Ishikawa (cell line): ENCODE measurements at regions not wholly inside any gene's neighbourhood (a gene's known extent, or its start where the extent isn't known, plus 50 kb on each side); places are given as distances from the start of the nearest gene placed in this dataset.

ENCODE experiments used
- CEBPB ChIP-seq: IDR thresholded peaks from 2 replicates; pipeline ENCODE4 v1.6.1; 2012
- CREB1 ChIP-seq: IDR thresholded peaks from 2 replicates; pipeline ENCODE4 v1.6.1; 2012; ENCODE audit warnings: low read depth
- EGR1 ChIP-seq: IDR thresholded peaks from 2 replicates; pipeline ENCODE4 v1.6.1; 2012
- EP300 ChIP-seq: IDR thresholded peaks from 2 replicates; pipeline ENCODE4 v1.6.1; 2012; ENCODE audit warnings: borderline replicate concordance
- FOXM1 ChIP-seq: IDR thresholded peaks from 2 replicates; pipeline ENCODE4 v1.6.1; 2012; ENCODE audit warnings: low read depth, borderline replicate concordance
- NFIC ChIP-seq: IDR thresholded peaks from 2 replicates; pipeline ENCODE4 v1.6.1; 2012
- RAD21 ChIP-seq: IDR thresholded peaks from 2 replicates; pipeline ENCODE4 v1.6.1; 2012; ENCODE audit warnings: low read depth
- TAF1 ChIP-seq: IDR thresholded peaks from 2 replicates; pipeline ENCODE4 v1.6.1; 2012; ENCODE audit warnings: low read depth, mild to moderate bottlenecking
- TCF12 ChIP-seq: IDR thresholded peaks from 2 replicates; pipeline ENCODE4 v1.6.1; 2012; ENCODE audit warnings: low read depth
- TEAD4 ChIP-seq: IDR thresholded peaks from 2 replicates; pipeline ENCODE4 v1.6.1; 2012
- YY1 ChIP-seq: IDR thresholded peaks from 2 replicates; pipeline ENCODE4 v1.6.1; 2012; ENCODE audit warnings: low read depth
- ZBTB7A ChIP-seq: IDR thresholded peaks from 2 replicates; pipeline ENCODE4 v1.6.1; 2012; ENCODE audit warnings: low read depth
- TF ChIP-seq, protein P1 (sequence below): IDR thresholded peaks from 2 replicates; pipeline ENCODE4 v1.6.1; 2012
- TF ChIP-seq, protein P2 (sequence below): IDR thresholded peaks from 2 replicates; pipeline ENCODE4 v1.6.1; 2012; ENCODE audit warnings: low read depth, mild to moderate bottlenecking
- TF ChIP-seq, protein P3 (sequence below): IDR thresholded peaks from 2 replicates; pipeline ENCODE4 v1.6.1; 2012

DNA sequence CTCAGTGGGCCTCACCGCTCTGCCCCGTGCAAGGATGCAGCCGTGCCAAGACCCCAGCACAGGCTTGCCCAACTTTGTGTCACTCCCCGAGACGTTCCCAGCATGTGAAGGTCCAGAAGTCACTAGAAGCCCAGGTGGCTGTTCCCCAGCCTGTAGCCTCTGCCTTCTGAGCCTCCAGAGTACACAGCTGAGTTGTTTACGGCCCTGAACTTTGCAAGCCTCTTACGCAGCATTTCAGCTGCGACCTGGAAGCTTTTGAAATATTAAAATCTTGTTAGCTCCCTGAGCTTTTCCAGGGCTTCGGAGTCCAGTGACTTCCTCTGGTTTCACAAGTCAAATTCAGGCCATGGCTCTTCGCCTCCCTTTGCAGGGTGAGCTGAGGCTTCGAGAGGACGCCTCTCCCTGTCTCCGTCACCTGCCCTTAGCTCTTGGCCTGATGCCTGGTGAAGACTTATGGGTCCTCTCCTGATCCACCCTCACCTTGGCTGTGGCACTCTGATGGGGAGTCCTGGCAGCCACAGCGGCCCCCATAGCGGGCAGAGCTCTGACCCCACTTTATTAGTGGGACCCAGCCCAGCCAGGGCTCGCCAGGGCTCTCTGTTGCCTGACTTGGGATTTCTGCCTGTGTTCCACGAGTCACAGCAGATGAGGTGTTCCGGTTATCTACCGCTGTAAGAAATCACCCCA, 76.5 kb upstream of the HPCAL1 start:
- TF ChIP-seq, protein P1, sequence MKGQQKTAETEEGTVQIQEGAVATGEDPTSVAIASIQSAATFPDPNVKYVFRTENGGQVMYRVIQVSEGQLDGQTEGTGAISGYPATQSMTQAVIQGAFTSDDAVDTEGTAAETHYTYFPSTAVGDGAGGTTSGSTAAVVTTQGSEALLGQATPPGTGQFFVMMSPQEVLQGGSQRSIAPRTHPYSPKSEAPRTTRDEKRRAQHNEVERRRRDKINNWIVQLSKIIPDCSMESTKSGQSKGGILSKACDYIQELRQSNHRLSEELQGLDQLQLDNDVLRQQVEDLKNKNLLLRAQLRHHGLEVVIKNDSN = no peak
- no peak for TF ChIP-seq EGR1
- no peak for TF ChIP-seq NFIC
- TF ChIP-seq ZBTB7A = no peak
- no peak for TF ChIP-seq YY1
- no peak for TF ChIP-seq CEBPB
- no peak for TF ChIP-seq TCF12
- no peak for TF ChIP-seq FOXM1
- no peak for TF ChIP-seq RAD21
- TF ChIP-seq, protein P2, sequence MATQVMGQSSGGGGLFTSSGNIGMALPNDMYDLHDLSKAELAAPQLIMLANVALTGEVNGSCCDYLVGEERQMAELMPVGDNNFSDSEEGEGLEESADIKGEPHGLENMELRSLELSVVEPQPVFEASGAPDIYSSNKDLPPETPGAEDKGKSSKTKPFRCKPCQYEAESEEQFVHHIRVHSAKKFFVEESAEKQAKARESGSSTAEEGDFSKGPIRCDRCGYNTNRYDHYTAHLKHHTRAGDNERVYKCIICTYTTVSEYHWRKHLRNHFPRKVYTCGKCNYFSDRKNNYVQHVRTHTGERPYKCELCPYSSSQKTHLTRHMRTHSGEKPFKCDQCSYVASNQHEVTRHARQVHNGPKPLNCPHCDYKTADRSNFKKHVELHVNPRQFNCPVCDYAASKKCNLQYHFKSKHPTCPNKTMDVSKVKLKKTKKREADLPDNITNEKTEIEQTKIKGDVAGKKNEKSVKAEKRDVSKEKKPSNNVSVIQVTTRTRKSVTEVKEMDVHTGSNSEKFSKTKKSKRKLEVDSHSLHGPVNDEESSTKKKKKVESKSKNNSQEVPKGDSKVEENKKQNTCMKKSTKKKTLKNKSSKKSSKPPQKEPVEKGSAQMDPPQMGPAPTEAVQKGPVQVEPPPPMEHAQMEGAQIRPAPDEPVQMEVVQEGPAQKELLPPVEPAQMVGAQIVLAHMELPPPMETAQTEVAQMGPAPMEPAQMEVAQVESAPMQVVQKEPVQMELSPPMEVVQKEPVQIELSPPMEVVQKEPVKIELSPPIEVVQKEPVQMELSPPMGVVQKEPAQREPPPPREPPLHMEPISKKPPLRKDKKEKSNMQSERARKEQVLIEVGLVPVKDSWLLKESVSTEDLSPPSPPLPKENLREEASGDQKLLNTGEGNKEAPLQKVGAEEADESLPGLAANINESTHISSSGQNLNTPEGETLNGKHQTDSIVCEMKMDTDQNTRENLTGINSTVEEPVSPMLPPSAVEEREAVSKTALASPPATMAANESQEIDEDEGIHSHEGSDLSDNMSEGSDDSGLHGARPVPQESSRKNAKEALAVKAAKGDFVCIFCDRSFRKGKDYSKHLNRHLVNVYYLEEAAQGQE = no peak
- no peak for TF ChIP-seq CREB1
- TF ChIP-seq, protein P3, sequence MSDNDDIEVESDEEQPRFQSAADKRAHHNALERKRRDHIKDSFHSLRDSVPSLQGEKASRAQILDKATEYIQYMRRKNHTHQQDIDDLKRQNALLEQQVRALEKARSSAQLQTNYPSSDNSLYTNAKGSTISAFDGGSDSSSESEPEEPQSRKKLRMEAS = no peak
- no peak for TF ChIP-seq TEAD4
- TF ChIP-seq EP300 = no peak

- TF ChIP-seq TCF12 = no peak
- TF ChIP-seq EP300 = no peak
- TF ChIP-seq CREB1 = no peak
- no peak for TF ChIP-seq TAF1
- TF ChIP-seq YY1 = no peak
- no peak for TF ChIP-seq ZBTB7A
- no peak for TF ChIP-seq RAD21
- TF ChIP-seq FOXM1 = no peak
- TF ChIP-seq, protein P1 = no peak
- TF ChIP-seq TEAD4 = no peak
- no peak for TF ChIP-seq EGR1
- TF ChIP-seq, protein P3 = no peak
- no peak for TF ChIP-seq CEBPB
Observed at GRCh38 chr2:10228611-10229365, 73.9 kb upstream of the HPCAL1 start.

DNA sequence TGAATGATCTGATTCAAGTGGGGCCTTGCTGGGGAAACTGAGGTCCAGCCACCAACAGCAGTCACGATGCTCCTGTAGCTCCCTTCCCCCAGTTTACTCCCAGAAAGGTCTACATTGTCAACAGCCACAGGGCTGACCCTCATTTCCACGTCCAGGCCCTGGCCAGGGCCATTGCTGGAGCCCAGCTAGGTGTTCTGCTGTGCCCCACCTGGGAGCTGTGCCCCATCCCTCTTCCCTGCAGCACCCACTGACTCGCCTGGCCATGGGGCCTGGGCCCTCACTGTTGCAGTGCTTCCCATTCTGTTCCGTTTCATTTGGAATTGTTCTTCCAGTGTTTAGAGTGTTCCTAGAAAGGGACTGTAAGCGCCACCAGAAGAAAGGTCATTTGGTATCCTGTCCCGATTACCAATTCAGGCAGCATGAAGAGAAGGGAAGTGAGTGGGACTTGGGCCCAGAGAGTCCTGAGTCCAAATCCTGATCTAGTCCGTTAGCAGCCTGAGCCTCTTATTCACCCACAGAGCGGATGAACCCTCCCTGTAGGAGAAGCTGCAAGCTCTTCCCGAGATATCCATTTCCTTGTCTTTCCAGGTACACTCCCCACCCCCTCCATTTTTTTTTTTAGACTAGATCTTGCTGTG, 73.1 kb upstream of the HPCAL1 start:
- TF ChIP-seq EP300 (no peak), YY1 (no peak), CEBPB (no peak), CREB1 (no peak), RAD21 (no peak), NFIC (no peak), TAF1 (no peak), FOXM1 (no peak), ZBTB7A (no peak), EGR1 (no peak)
- TF ChIP-seq, protein P1 = no peak
- TF ChIP-seq, protein P3 = no peak
- TF ChIP-seq, protein P2 = no peak

DNA sequence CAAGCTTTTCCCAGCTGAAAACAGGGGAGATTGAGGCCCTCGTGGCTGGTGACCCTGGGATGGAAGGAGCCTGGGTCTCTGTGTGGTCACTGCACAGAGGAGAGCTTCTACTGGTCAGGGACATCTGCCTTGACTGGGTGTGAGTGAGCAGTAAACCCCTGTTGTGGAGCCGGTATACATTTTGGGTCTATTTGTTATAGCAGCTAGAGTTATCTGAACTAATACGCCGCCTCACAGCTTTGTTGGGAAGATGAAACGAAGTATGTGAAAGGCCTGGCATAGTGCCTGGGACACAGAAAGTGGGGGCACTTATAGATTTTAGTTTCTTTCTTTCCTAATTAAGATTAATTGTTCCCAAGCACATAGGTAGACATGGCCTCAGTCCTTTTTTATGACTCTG, 72.2 kb upstream of the HPCAL1 start:
- TF ChIP-seq, protein P2 = no peak
- TF ChIP-seq, protein P1 = no peak
- no peak for TF ChIP-seq RAD21
- no peak for TF ChIP-seq ZBTB7A
- TF ChIP-seq TAF1 = no peak
- TF ChIP-seq TEAD4 = no peak
- TF ChIP-seq EP300 = no peak
- no peak for TF ChIP-seq YY1
- no peak for TF ChIP-seq CREB1
- no peak for TF ChIP-seq EGR1
- TF ChIP-seq FOXM1 = no peak
- no peak for TF ChIP-seq TCF12
- no peak for TF ChIP-seq CEBPB
- no peak for TF ChIP-seq NFIC
- TF ChIP-seq, protein P3 = no peak
